Vagina (tissue), 2 donors: ENCODE measurements at regions not wholly inside any gene's neighbourhood (a gene's known extent, or its start where the extent isn't known, plus 50 kb on each side); places are given as distances from the start of the nearest gene placed in this dataset.

Source experiments
- CTCF ChIP-seq, 3 experiments: fragments of 450-650 bp in 2 of 3; fragments of 200-600 bp in 1 of 3; sonication (generic) in 1 of 3; IDR thresholded peaks; one replicate each; pipeline ENCODE4 v1.5.1; 2017 to 2019; ENCODE audit warnings: antibody characterized with exemption in 3 of 3, mild to moderate bottlenecking in 2 of 3, moderate library complexity in 2 of 3
- POLR2A ChIP-seq, 2 donors: fragments of 450-650 bp; IDR thresholded peaks; one replicate each; pipeline ENCODE4 v1.6.1; 2017; ENCODE audit warnings: antibody characterized with exemption in 2 of 2, mild to moderate bottlenecking in 2 of 2, moderate library complexity in 2 of 2

- TF ChIP-seq POLR2A (IDR thresholded peaks at IDR 0.05), result no peak
- no peak for TF ChIP-seq CTCF (IDR thresholded peaks at IDR 0.05)
These were observed 49.9 kb upstream of the CDON start for GRCh38 chr11:126112547-126112946.
